Endothelial cell of umbilical vein (primary cell): ENCODE measurements at regions not wholly inside any gene's neighbourhood (a gene's known extent, or its start where the extent isn't known, plus 50 kb on each side); places are given as distances from the start of the nearest gene placed in this dataset.

Source experiments
- BruUV-seq: library from RNA; stranded (reverse); fragments of 400-500 nt; replicated peaks from 2 replicates; lab custom pipeline; 2021; lab: Mats Ljungman, UMichigan
- CTCF ChIA-PET: fragments of 300-600, 350-600 bp; sonication (Branson Sonifier 250); formaldehyde crosslinking; loops from one replicate; lab custom pipeline; 2021; ENCODE audit warnings: antibody characterized with exemption, inconsistent platforms; lab: Charles Lee
- POLR2A ChIA-PET: fragments of 300-600, 350-600 bp; sonication (Branson Sonifier 250); formaldehyde crosslinking; loops from one replicate; lab custom pipeline; 2021; ENCODE audit warnings: antibody characterized with exemption, inconsistent platforms; lab: Charles Lee
- DNase-seq: peaks from one replicate; pipeline ENCODE4 v3.0.0-alpha.2; 2011; ENCODE audit warnings: low read depth, low spot score
- FAIRE-seq: peaks from 2 replicates; lab custom pipeline; 2011; peaks lifted over from hg19 to GRCh38; lab: Jason Lieb, UNC
- H2AFZ ChIP-seq: 2 replicates; pipeline ENCODE4 v1.6.0; 2012; ENCODE audit warnings: low read depth, low read length, control low read depth, inconsistent platforms
- H3K27ac ChIP-seq: 2 replicates; pipeline ENCODE4 v1.5.1; 2011; ENCODE audit warnings: low read depth, mild to moderate bottlenecking, control low read depth, low read length, moderate library complexity; ENCODE audit not compliant: insufficient read depth
- H3K27me3 ChIP-seq, 2 experiments: 2 replicates each; pipeline versions ENCODE4 v1.6.0 to v1.6.1; 2011; ENCODE audit warnings: low read length in 2 of 2, mixed read lengths in 1 of 2; ENCODE audit not compliant: control insufficient read depth in 2 of 2, insufficient read depth in 2 of 2
- H3K36me3 ChIP-seq, 2 experiments: 2 replicates in 1 of 2; 3 replicates in 1 of 2; pipeline ENCODE4 v1.5.1; 2011; ENCODE audit warnings: low read length in 2 of 2, mild to moderate bottlenecking in 1 of 2, moderate library complexity in 1 of 2; ENCODE audit not compliant: control insufficient read depth in 2 of 2, insufficient read depth in 2 of 2; ENCODE audit errors: extremely low read depth in 1 of 2
- H3K4me1 ChIP-seq: 3 replicates; pipeline ENCODE4 v1.5.1; 2011; ENCODE audit warnings: mild to moderate bottlenecking, low read length; ENCODE audit not compliant: control insufficient read depth, insufficient read depth; ENCODE audit errors: extremely low read depth
- H3K4me2 ChIP-seq: 2 replicates; pipeline ENCODE4 v1.6.1; 2011; ENCODE audit warnings: low read length, control low read depth, mixed read lengths; ENCODE audit not compliant: insufficient read depth
- H3K4me3 ChIP-seq, 3 experiments: fragments of 200-600 bp in 1 of 3; sonication (generic), shearing (Covaris generic) in 1 of 3; replicated peaks in 1 of 3; 2 replicates each; pipeline ENCODE4 v1.5.1; 2011 to 2016; ENCODE audit warnings: control low read depth in 3 of 3, low read length in 3 of 3, mild to moderate bottlenecking in 2 of 3, inconsistent platforms in 1 of 3, low read depth in 1 of 3, moderate library complexity in 1 of 3; ENCODE audit not compliant: insufficient read depth in 1 of 3
- H3K79me2 ChIP-seq: 2 replicates; pipeline ENCODE4 v1.6.0; 2012; ENCODE audit warnings: low read length, inconsistent platforms; ENCODE audit not compliant: control insufficient read depth, insufficient read depth
- H3K9ac ChIP-seq: replicated peaks from 2 replicates; pipeline ENCODE3; 2011; ENCODE audit warnings: low read length, control low read depth; ENCODE audit not compliant: insufficient read depth; ENCODE audit errors: extremely low read depth
- H3K9me1 ChIP-seq: replicated peaks from 3 replicates; pipeline ENCODE4 v1.6.0; 2011; ENCODE audit warnings: mild to moderate bottlenecking, low read length; ENCODE audit not compliant: control insufficient read depth, insufficient read depth; ENCODE audit errors: extremely low read depth
- H3K9me3 ChIP-seq: replicated peaks from 2 replicates; pipeline ENCODE4 v1.5.1; 2012; ENCODE audit warnings: low read length, inconsistent platforms; ENCODE audit not compliant: control insufficient read depth, insufficient read depth
- H4K20me1 ChIP-seq: replicated peaks from 2 replicates; pipeline ENCODE3; 2011; ENCODE audit warnings: mild to moderate bottlenecking, low read length; ENCODE audit not compliant: control insufficient read depth, insufficient read depth; ENCODE audit errors: extremely low read depth
- EZH2 ChIP-seq: IDR thresholded peaks from 2 replicates; pipeline ENCODE4 v1.6.1; 2012; ENCODE audit warnings: borderline replicate concordance, low read depth, mild to moderate bottlenecking, moderate library complexity, low read length, inconsistent platforms; ENCODE audit not compliant: severe bottlenecking
- FOS ChIP-seq: IDR thresholded peaks from 2 replicates; pipeline ENCODE4 v1.6.1; 2011; ENCODE audit warnings: mild to moderate bottlenecking, low read length, moderate library complexity, borderline replicate concordance; ENCODE audit not compliant: insufficient read depth
- GATA2 ChIP-seq: IDR thresholded peaks from 2 replicates; pipeline ENCODE4 v1.7.0; 2011; ENCODE audit warnings: low read depth, mild to moderate bottlenecking, moderate library complexity, mixed read lengths, low read length; ENCODE audit not compliant: insufficient read length, insufficient read depth
- JUN ChIP-seq: IDR thresholded peaks from 2 replicates; pipeline ENCODE4 v1.6.1; 2011; ENCODE audit warnings: borderline replicate concordance, low read depth; ENCODE audit not compliant: insufficient read length, insufficient read depth
- MYC ChIP-seq: IDR thresholded peaks from one replicate; pipeline ENCODE4 v1.6.1; 2011; ENCODE audit warnings: mild to moderate bottlenecking, low read depth, low read length
- POLR2A ChIP-seq: IDR thresholded peaks from 2 replicates; pipeline ENCODE4 v1.6.1; 2012; ENCODE audit warnings: low read depth, mild to moderate bottlenecking, control low read depth, low read length
- POLR2AphosphoS5 ChIP-seq: IDR thresholded peaks from 2 replicates; pipeline ENCODE4 v1.6.1; 2012; ENCODE audit warnings: low read depth, mild to moderate bottlenecking, control low read depth, low read length, moderate library complexity; ENCODE audit not compliant: insufficient read depth
- dilution Hi-C: fragments of 300-500 bp; cut with MboI; formaldehyde crosslinking; loops from one replicate; pipeline ENCODE4 v1.15.0; 2019; ENCODE audit warnings: low sequenced_read_pairs; ENCODE audit not compliant: extremely low pct_ligation_motif_present
- intact Hi-C: fragments of 100-400 bp; cut with micrococcal nuclease; formaldehyde crosslinking; loops from one replicate; pipeline ENCODE4 v1.10.0; 2022
- TF ChIP-seq, protein P1 (sequence below), 2 donors: IDR thresholded peaks; 1 replicate in 1 of 2; 2 replicates in 1 of 2; pipeline ENCODE4 v1.5.1; 2011; ENCODE audit warnings: low read length in 2 of 2, mild to moderate bottlenecking in 2 of 2, moderate library complexity in 2 of 2, control low read depth in 1 of 2, inconsistent platforms in 1 of 2, low read depth in 1 of 2; ENCODE audit not compliant: insufficient read depth in 1 of 2; ENCODE audit errors: extremely low read depth in 1 of 2
- TF ChIP-seq, protein P2 (sequence below): IDR thresholded peaks from 2 replicates; pipeline ENCODE4 v1.6.1; 2011; ENCODE audit not compliant: insufficient read depth, insufficient read length

DNA sequence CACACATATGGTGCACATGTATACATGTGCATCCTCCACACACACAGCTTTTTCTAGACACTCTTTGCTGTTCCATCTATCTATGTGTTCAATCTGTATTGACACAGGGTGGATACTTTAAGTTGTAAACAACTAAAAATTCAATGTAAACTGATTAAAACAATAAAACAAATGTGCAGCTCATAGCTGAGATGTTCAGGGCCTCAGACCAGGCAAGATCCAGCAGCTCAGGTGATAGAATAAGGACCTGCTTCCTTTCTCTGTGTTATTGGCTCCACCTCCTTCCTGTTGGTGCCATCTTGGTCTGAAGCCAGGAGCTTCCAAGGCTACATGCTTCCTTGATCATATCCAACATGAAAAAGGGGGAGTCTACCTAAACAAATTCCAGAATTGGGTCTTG lies 158.1 kb upstream of the RFLNA start:
- BruUV-seq: no TSS peak
- no peaks in the 10 kb centered on the region for H3K9me1 ChIP-seq
- no peak overlapping the region for H2AFZ ChIP-seq
- no peak overlapping the region for H3K27ac ChIP-seq
- H3K4me3 ChIP-seq: no peak overlapping the region
- DNase-seq (no peak), FAIRE-seq (no peak)
- POLR2A ChIA-PET: no interaction called here
- intact Hi-C loops: no loop called here
- no peaks in the 10 kb centered on the region for H3K79me2 ChIP-seq
- H3K27me3 ChIP-seq: no peaks in the 10 kb centered on the region
- no peak overlapping the region for H3K9ac ChIP-seq
- no peak overlapping the region for H3K4me2 ChIP-seq
- no peaks in the 10 kb centered on the region for H4K20me1 ChIP-seq
- H3K4me1 ChIP-seq: no peaks in the 10 kb centered on the region
- dilution Hi-C loops: no loop called here
- H3K9me3 ChIP-seq: no peaks in the 10 kb centered on the region
- no peak for TF ChIP-seq FOS
- TF ChIP-seq EZH2: no peak
- TF ChIP-seq MYC: no peak
- no peak for TF ChIP-seq GATA2
- TF ChIP-seq POLR2AphosphoS5: no peak
- TF ChIP-seq JUN: no peak
- TF ChIP-seq, protein P1, sequence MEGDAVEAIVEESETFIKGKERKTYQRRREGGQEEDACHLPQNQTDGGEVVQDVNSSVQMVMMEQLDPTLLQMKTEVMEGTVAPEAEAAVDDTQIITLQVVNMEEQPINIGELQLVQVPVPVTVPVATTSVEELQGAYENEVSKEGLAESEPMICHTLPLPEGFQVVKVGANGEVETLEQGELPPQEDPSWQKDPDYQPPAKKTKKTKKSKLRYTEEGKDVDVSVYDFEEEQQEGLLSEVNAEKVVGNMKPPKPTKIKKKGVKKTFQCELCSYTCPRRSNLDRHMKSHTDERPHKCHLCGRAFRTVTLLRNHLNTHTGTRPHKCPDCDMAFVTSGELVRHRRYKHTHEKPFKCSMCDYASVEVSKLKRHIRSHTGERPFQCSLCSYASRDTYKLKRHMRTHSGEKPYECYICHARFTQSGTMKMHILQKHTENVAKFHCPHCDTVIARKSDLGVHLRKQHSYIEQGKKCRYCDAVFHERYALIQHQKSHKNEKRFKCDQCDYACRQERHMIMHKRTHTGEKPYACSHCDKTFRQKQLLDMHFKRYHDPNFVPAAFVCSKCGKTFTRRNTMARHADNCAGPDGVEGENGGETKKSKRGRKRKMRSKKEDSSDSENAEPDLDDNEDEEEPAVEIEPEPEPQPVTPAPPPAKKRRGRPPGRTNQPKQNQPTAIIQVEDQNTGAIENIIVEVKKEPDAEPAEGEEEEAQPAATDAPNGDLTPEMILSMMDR (IDR thresholded peaks at IDR 0.05; ENCODE audit: extremely low read depth in 1 of 2, insufficient read depth in 1 of 2, low read depth in 1 of 2, low read length in 2 of 2): no peak
- TF ChIP-seq POLR2A: no peak
- TF ChIP-seq, protein P2, sequence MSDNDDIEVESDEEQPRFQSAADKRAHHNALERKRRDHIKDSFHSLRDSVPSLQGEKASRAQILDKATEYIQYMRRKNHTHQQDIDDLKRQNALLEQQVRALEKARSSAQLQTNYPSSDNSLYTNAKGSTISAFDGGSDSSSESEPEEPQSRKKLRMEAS: no peak
- CTCF ChIA-PET: interaction anchor here (1.2 kb wide), 1 partner anchor 21 kb away, joined by 3 read pairs; no protein-coding TSS in a partner anchor
- H3K36me3 ChIP-seq: no peaks in the 10 kb centered on the region
